ENCODE measurements at regions not wholly inside any gene's neighbourhood (a gene's known extent, or its start where the extent isn't known, plus 50 kb on each side); places are given as distances from the start of the nearest gene placed in this dataset.

DNA sequence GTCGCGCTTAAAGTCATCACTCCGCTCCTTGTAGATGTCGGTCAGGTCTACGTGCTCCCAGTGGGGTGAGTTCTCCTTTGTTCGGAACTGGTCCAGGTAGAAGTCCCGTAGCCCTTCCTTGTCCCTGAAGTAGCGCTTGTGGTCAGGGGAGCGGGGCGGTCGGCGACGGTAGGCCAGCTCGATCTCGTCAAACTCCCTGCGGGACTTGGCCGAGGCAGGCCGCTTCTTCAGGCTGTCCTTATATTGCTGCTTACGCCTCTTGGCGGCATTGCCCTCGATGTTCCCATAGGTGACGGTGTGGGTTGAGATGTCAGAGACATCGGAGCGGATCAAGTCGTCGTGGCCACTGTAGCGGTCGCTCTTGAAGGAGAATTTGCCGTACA, 367.2 kb downstream of the EMP1 start:
- Histone ChIP-seq H3K36me3 (ENCODE audit: control insufficient read depth, insufficient read depth, low read length) (no peaks in the 10 kb centered on the region), H3K27me3 (replicated peaks; ENCODE audit: control insufficient read depth, insufficient read depth, low read length, poor library complexity, severe bottlenecking) (no peaks in the 10 kb centered on the region), H3K4me1 (ENCODE audit: control insufficient read depth, insufficient read depth, low read length, poor library complexity, severe bottlenecking) (no peaks in the 10 kb centered on the region), H3K4me3 (ENCODE audit: insufficient read depth, low read depth, low read length, poor library complexity, severe bottlenecking) (no peak overlapping the region), H3K9me3 (ENCODE audit: control insufficient read depth, low read length) (no peaks in the 10 kb centered on the region), H3K27ac (ENCODE audit: insufficient read depth, low read length, poor library complexity, severe bottlenecking) (no peak overlapping the region)
- DNase-seq: no peak

DNA sequence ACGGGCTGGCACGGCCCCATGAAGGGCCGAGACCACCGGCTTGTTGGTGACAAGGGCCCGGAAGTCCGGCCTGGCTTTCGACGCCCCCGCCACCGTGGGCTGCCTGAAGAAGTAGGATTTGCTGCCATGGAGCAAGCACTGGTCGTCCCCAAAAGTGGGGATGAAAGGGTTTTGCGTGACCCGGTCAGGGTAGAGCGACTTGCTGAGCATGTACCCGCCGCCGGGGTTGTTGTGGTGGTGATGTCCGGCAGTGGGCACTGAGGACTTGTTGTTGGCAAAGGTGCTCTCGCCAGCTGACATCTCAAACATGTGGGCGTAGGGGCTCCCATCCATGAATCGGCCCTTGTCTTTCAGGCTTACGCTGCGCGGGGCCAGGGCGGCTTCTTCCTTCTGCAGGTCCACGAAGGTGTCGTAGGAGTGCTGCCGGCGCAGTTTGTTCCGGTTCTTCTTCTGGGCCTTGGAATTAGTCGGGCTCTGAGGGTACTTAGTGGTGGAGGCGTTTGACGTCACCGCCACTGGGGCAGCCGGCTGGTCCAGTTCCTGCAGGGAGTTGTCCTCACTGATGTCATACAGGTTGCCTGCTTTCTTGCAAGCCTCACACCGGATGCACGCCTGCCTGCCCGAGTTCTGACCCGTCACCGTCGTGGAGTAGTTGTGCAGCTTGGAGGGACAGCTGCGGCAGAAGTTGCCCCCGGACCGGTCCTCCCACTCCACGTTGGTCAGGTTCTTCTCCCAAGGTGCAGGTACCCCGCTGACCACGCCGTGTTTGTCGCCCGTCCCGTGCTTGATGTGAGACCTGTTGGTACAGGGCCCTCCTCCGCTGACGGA, 366.6 kb downstream of the EMP1 start:
- no peak for DNase-seq
- no peaks in the 10 kb centered on the region for H3K9me3 ChIP-seq (ENCODE audit: control insufficient read depth, low read length)
- no peaks in the 10 kb centered on the region for H3K4me1 ChIP-seq (ENCODE audit: control insufficient read depth, insufficient read depth, low read length, poor library complexity, severe bottlenecking)
- H3K27ac ChIP-seq (ENCODE audit: insufficient read depth, low read length, poor library complexity, severe bottlenecking): no peak overlapping the region
- H3K4me3 ChIP-seq (ENCODE audit: insufficient read depth, low read depth, low read length, poor library complexity, severe bottlenecking): no peak overlapping the region
- no peaks in the 10 kb centered on the region for H3K36me3 ChIP-seq (ENCODE audit: control insufficient read depth, insufficient read depth, low read length)
- H3K27me3 ChIP-seq (replicated peaks; ENCODE audit: control insufficient read depth, insufficient read depth, low read length, poor library complexity, severe bottlenecking): no peaks in the 10 kb centered on the region

DNA sequence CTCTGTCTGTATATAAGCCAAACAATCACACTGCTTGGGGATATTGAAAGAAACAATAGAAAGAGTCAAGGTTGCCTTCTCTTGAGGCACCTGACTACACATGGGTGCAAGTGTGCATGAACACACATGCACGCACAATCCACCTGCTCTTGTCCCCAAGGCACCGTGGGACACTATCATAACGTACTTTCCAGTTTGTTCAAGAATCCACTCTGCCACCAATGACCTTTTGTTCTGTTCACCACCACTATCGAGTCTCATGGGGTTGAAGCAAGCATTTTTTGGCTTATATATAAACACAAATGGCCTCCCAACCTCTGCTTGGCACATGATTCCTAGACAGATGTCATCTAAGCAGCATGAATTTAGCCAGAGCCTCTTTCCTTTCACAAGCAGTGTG, 365.4 kb downstream of the EMP1 start:
- Histone ChIP-seq H3K9me3 (ENCODE audit: control insufficient read depth, low read length) (no peaks in the 10 kb centered on the region), H3K4me1 (ENCODE audit: control insufficient read depth, insufficient read depth, low read length, poor library complexity, severe bottlenecking) (no peaks in the 10 kb centered on the region), H3K36me3 (ENCODE audit: control insufficient read depth, insufficient read depth, low read length) (no peaks in the 10 kb centered on the region), H3K4me3 (ENCODE audit: insufficient read depth, low read depth, low read length, poor library complexity, severe bottlenecking) (no peak overlapping the region), H3K27ac (ENCODE audit: insufficient read depth, low read length, poor library complexity, severe bottlenecking) (no peak overlapping the region), H3K27me3 (replicated peaks; ENCODE audit: control insufficient read depth, insufficient read depth, low read length, poor library complexity, severe bottlenecking) (no peaks in the 10 kb centered on the region)
- DNase-seq: no peak

DNA sequence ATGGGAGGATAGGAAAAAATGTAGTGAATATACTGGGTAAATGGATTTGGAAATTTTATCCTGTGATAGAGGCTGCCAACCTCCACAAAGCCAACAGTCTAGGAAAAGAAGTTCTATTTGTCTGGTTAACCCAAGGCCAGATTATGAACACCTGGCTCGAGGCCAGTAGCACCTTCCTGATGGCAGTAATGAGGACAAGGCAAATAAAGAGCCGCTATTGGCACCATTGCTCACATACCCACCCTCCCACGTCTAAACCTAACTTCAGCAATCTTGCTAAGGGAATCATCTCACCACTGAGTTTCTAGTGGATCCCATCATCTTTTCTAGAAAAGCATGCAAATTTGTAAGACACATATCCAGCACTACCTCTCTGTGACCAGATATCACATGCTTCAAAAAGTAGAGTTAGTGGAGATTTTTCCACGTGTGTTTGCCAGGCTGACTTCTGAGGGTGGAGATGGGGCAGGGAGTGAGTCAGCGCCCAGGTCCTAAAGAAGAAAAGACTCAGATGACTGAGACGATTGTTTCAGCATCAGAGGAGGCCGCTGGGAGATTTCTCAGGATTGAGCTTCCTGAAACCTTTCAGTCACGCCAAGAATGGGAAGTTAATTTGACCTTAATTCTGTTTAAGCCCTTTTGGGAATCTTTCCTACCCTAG, 362.9 kb downstream of the EMP1 start:
- no peaks in the 10 kb centered on the region for H3K4me1 ChIP-seq (ENCODE audit: control insufficient read depth, insufficient read depth, low read length, poor library complexity, severe bottlenecking)
- no peak overlapping the region for H3K4me3 ChIP-seq (ENCODE audit: insufficient read depth, low read depth, low read length, poor library complexity, severe bottlenecking)
- H3K27me3 ChIP-seq (replicated peaks; ENCODE audit: control insufficient read depth, insufficient read depth, low read length, poor library complexity, severe bottlenecking): no peaks in the 10 kb centered on the region
- no peaks in the 10 kb centered on the region for H3K36me3 ChIP-seq (ENCODE audit: control insufficient read depth, insufficient read depth, low read length)
- no peak for DNase-seq
- H3K27ac ChIP-seq (ENCODE audit: insufficient read depth, low read length, poor library complexity, severe bottlenecking): no peak overlapping the region
- no peaks in the 10 kb centered on the region for H3K9me3 ChIP-seq (ENCODE audit: control insufficient read depth, low read length)

DNA sequence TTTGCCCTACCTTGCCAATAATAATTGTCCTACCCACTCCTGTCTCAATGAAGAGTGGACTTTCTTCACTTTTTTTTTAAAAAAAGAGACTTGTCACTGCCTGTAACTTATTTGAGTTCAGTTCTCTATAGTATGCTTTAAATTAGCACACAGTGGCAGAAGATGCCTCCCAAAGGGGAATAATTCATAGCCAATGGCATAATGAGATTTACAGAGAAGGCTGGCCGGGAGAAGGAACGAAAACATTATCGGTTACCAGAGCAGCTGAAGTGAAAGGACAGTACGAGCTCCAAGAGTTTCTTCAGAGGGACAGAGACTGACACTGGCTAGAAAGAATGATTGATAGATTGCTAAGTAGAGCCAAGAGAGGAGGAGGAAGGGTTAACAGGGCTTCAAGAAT, 356.3 kb downstream of the EMP1 start:
- no peak overlapping the region for H3K27ac ChIP-seq (ENCODE audit: insufficient read depth, low read length, poor library complexity, severe bottlenecking)
- no peak overlapping the region for H3K4me3 ChIP-seq (ENCODE audit: insufficient read depth, low read depth, low read length, poor library complexity, severe bottlenecking)
- H3K4me1 ChIP-seq (ENCODE audit: control insufficient read depth, insufficient read depth, low read length, poor library complexity, severe bottlenecking): no peaks in the 10 kb centered on the region
- H3K9me3 ChIP-seq (ENCODE audit: control insufficient read depth, low read length): no peaks in the 10 kb centered on the region
- no peak for DNase-seq
- no peaks in the 10 kb centered on the region for H3K27me3 ChIP-seq (replicated peaks; ENCODE audit: control insufficient read depth, insufficient read depth, low read length, poor library complexity, severe bottlenecking)
- H3K36me3 ChIP-seq (ENCODE audit: control insufficient read depth, insufficient read depth, low read length): no peaks in the 10 kb centered on the region

DNA sequence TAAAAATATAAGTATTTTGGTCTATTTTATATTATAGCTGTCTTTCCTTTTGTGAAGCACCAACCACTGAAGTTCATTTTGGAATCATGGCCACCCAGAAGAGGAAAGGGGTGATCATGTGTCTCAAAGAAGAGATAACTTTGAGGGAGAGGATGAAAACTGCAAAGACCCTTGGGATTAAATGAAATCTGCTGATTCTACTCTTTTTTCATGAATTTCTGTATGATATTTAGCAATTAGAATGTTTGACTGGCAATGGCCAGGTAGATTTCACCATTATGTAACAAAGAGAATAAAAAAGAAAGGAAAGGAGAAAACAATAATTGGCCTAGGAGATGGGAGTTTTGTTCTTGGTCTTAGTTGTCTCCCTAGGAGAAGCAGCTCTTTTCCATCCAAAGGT, 350.8 kb downstream of the EMP1 start:
- DNase-seq: no peak
- H3K4me1 ChIP-seq (ENCODE audit: control insufficient read depth, insufficient read depth, low read length, poor library complexity, severe bottlenecking): no peaks in the 10 kb centered on the region
- H3K9me3 ChIP-seq (ENCODE audit: control insufficient read depth, low read length): no peaks in the 10 kb centered on the region
- H3K4me3 ChIP-seq (ENCODE audit: insufficient read depth, low read depth, low read length, poor library complexity, severe bottlenecking): no peak overlapping the region
- H3K27ac ChIP-seq (ENCODE audit: insufficient read depth, low read length, poor library complexity, severe bottlenecking): no peak overlapping the region
- H3K36me3 ChIP-seq (ENCODE audit: control insufficient read depth, insufficient read depth, low read length): no peaks in the 10 kb centered on the region
- H3K27me3 ChIP-seq (replicated peaks; ENCODE audit: control insufficient read depth, insufficient read depth, low read length, poor library complexity, severe bottlenecking): no peaks in the 10 kb centered on the region

DNA sequence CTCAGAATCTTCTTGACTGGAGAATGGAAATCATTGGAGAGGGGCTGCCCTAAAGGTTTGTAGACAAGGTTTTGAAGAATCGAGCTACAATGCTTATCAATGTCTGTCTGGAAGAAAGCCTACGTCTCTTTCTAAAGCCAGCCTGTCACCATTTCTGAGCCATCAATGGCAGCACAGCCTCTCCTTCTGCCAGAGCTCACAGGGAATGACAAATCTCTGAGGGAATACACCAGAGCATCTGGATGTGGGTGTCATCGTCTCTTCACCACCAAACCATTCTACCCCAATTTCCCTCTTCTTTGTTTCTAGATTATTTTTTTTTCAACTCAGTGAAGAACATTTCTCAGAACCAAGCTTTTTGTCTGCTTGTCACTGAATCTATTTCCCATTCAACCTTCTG, 349.7 kb downstream of the EMP1 start:
- H3K9me3 ChIP-seq (ENCODE audit: control insufficient read depth, low read length): no peaks in the 10 kb centered on the region
- H3K27ac ChIP-seq (ENCODE audit: insufficient read depth, low read length, poor library complexity, severe bottlenecking): no peak overlapping the region
- H3K27me3 ChIP-seq (replicated peaks; ENCODE audit: control insufficient read depth, insufficient read depth, low read length, poor library complexity, severe bottlenecking): no peaks in the 10 kb centered on the region
- no peak overlapping the region for H3K4me3 ChIP-seq (ENCODE audit: insufficient read depth, low read depth, low read length, poor library complexity, severe bottlenecking)
- H3K36me3 ChIP-seq (ENCODE audit: control insufficient read depth, insufficient read depth, low read length): no peaks in the 10 kb centered on the region
- DNase-seq: no peak
- H3K4me1 ChIP-seq (ENCODE audit: control insufficient read depth, insufficient read depth, low read length, poor library complexity, severe bottlenecking): no peaks in the 10 kb centered on the region

DNA sequence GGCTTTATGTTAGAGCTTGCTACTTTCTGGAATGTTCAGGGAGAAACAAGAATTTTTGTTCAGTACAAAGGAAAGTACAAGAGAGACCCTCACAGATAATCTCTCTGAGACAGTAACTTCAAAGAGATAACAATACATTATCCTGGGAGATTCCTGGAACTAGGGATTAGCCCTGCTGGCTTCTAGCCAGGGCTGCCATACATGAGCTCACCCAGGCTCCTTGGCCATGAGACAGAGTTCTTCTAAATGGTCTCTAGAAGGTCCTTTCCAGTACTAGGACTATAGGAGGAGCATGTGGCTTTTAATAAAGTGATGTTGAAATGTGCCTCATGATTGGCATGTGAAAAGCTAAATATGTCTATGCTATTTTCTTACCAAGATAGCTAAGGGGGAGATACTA, 342.5 kb downstream of the EMP1 start:
- H3K27me3 ChIP-seq (replicated peaks; ENCODE audit: control insufficient read depth, insufficient read depth, low read length, poor library complexity, severe bottlenecking): no peaks in the 10 kb centered on the region
- H3K4me3 ChIP-seq (ENCODE audit: insufficient read depth, low read depth, low read length, poor library complexity, severe bottlenecking): no peak overlapping the region
- no peaks in the 10 kb centered on the region for H3K4me1 ChIP-seq (ENCODE audit: control insufficient read depth, insufficient read depth, low read length, poor library complexity, severe bottlenecking)
- H3K36me3 ChIP-seq (ENCODE audit: control insufficient read depth, insufficient read depth, low read length): no peaks in the 10 kb centered on the region
- DNase-seq: no peak
- H3K27ac ChIP-seq (ENCODE audit: insufficient read depth, low read length, poor library complexity, severe bottlenecking): no peak overlapping the region
- no peaks in the 10 kb centered on the region for H3K9me3 ChIP-seq (ENCODE audit: control insufficient read depth, low read length)

DNA sequence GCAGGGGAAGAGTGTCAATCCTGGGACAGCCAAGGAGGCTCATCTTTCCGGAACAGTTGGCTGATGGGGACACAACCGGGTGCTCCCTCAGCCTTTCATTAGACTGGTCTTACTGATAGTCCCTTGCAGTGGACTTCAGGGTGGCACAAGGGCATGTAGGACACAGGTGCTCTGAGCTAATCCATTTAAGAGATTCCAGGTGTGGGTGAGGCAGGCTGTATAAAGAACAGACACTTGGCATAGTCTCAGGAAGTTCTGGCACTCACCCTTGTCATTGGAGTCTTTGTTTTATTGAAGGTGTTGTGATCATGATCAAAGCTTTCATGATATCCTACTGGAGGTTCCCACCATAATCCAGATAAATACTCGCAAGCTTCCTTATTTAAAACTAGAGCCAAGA, 341.6 kb downstream of the EMP1 start:
- no peak for DNase-seq
- H3K36me3 ChIP-seq (ENCODE audit: control insufficient read depth, insufficient read depth, low read length): no peaks in the 10 kb centered on the region
- H3K4me1 ChIP-seq (ENCODE audit: control insufficient read depth, insufficient read depth, low read length, poor library complexity, severe bottlenecking): no peaks in the 10 kb centered on the region
- H3K4me3 ChIP-seq (ENCODE audit: insufficient read depth, low read depth, low read length, poor library complexity, severe bottlenecking): no peak overlapping the region
- H3K27ac ChIP-seq (ENCODE audit: insufficient read depth, low read length, poor library complexity, severe bottlenecking): no peak overlapping the region
- H3K27me3 ChIP-seq (replicated peaks; ENCODE audit: control insufficient read depth, insufficient read depth, low read length, poor library complexity, severe bottlenecking): no peaks in the 10 kb centered on the region
- H3K9me3 ChIP-seq (ENCODE audit: control insufficient read depth, low read length): no peaks in the 10 kb centered on the region

DNA sequence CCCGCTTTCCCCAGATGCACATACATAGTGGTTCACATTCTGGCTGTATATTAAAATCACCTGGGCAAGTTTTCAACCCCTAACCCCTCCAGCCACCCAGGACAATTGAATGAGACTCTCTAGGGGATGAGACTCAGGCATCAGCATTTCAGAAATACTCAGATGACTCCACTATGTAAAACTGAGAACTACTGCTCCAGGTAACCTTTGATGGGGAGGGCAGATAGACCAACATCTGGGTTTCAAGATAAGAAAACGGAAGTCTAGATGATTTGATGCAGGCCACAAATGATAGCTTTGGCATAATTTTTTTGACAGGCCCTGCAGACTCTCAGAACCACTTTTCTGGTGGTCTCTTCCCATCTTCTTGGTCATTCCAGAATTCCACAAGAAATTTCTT, 341.1 kb downstream of the EMP1 start:
- no peak for DNase-seq
- no peaks in the 10 kb centered on the region for H3K27me3 ChIP-seq (replicated peaks; ENCODE audit: control insufficient read depth, insufficient read depth, low read length, poor library complexity, severe bottlenecking)

More for the DNA sequence above, 341.1 kb downstream of the EMP1 start:
- Histone ChIP-seq H3K4me3 (ENCODE audit: insufficient read depth, low read depth, low read length, poor library complexity, severe bottlenecking) (no peak overlapping the region), H3K36me3 (ENCODE audit: control insufficient read depth, insufficient read depth, low read length) (no peaks in the 10 kb centered on the region), H3K9me3 (ENCODE audit: control insufficient read depth, low read length) (no peaks in the 10 kb centered on the region), H3K27ac (ENCODE audit: insufficient read depth, low read length, poor library complexity, severe bottlenecking) (no peak overlapping the region), H3K4me1 (ENCODE audit: control insufficient read depth, insufficient read depth, low read length, poor library complexity, severe bottlenecking) (no peaks in the 10 kb centered on the region)
